ENCODE measurements at regions not wholly inside any gene's neighbourhood (a gene's known extent, or its start where the extent isn't known, plus 50 kb on each side); places are given as distances from the start of the nearest gene placed in this dataset.

GRCh38 chr9:81096625-81097024 is 592.7 kb downstream of the TLE1 start:
- peaks cover 4 to 13% of the 10 kb centered on the region in 2 experiments for H3K4me1 Mint-ChIP-seq
- H2AFZ ChIP-seq (ENCODE audit: low read length) = no peak overlapping the region
- H3K79me2 ChIP-seq (ENCODE audit: insufficient read depth, low read length) = no peaks in the 10 kb centered on the region
- no peak overlapping the region for H3K56ac ChIP-seq (ENCODE audit: insufficient read length, low read depth, low read length)
- no peak overlapping the region for H4K91ac ChIP-seq (ENCODE audit: insufficient read length, low read depth, low read length)
- no peak overlapping the region for H3K4me3 Mint-ChIP-seq
- no peak overlapping the region for H3K23ac ChIP-seq (ENCODE audit: insufficient read length, low read depth, low read length)
- no peaks in the 10 kb centered on the region for H4K20me1 ChIP-seq (ENCODE audit: control insufficient read depth, insufficient read depth, insufficient read length)
- no peaks in the 10 kb centered on the region for H3K79me1 ChIP-seq (ENCODE audit: insufficient read depth, low read depth, low read length, poor library complexity, severe bottlenecking)
- TF ChIP-seq CTCF (conservative IDR thresholded peaks at IDR 0.05) = no peak
- no peak overlapping the region for H3T11ph ChIP-seq (ENCODE audit: low read length)
- H3K4ac ChIP-seq (ENCODE audit: low read depth, low read length) = no peak overlapping the region
- H3K9me3 Mint-ChIP-seq = peaks cover 0 to 3% of the 10 kb centered on the region in 2 experiments; a peak in 1 of 5 replicates
- no peak overlapping the region for H3K14ac ChIP-seq (ENCODE audit: insufficient read depth, low read length)
- H3K27ac ChIP-seq (ENCODE audit: insufficient read length, low read depth, low read length) = no peak overlapping the region
- H2BK15ac ChIP-seq (ENCODE audit: low read depth, low read length) = no peak overlapping the region
- no peak overlapping the region for H4K8ac ChIP-seq (replicated peaks; ENCODE audit: insufficient read length, low read depth, low read length)
- no peaks in the 10 kb centered on the region for H3K4me1 ChIP-seq (ENCODE audit: insufficient read depth, low read length)
- H2BK20ac ChIP-seq (ENCODE audit: low read depth, low read length, poor library complexity, severe bottlenecking) = no peak overlapping the region
- H3K4me2 ChIP-seq (ENCODE audit: insufficient read depth, insufficient read length, low read length) = no peak overlapping the region
- no peaks in the 10 kb centered on the region for H3K9me3 ChIP-seq (ENCODE audit: control insufficient read depth, low read depth, low read length)
- H3K23me2 ChIP-seq (ENCODE audit: insufficient read length, low read depth, low read length, poor library complexity, severe bottlenecking) = no peaks in the 10 kb centered on the region
- H2BK120ac ChIP-seq (ENCODE audit: low read depth, low read length, poor library complexity, severe bottlenecking) = no peak overlapping the region
- H2AK5ac ChIP-seq (ENCODE audit: insufficient read length, low read length) = no peak overlapping the region
- no peaks in the 10 kb centered on the region for H3K36me3 Mint-ChIP-seq (ENCODE audit: insufficient read depth in 1 of 3, low read depth in 3 of 3)
- DNase-seq = no peak
- H3K18ac ChIP-seq (ENCODE audit: insufficient read length, low read depth, low read length) = no peak overlapping the region
- no CpG with 5 or more reads among the region's 2 CpGs for WGBS (ENCODE audit: extremely low coverage, insufficient read length, low lambda C conversion rate)
- no peak overlapping the region for H2BK5ac ChIP-seq (ENCODE audit: insufficient read length, low read length)
- no peak overlapping the region for H3K27ac Mint-ChIP-seq
- H3K27me3 ChIP-seq (ENCODE audit: insufficient read depth, low read length) = no peaks in the 10 kb centered on the region
- H3K9ac ChIP-seq (ENCODE audit: extremely low read depth, insufficient read length, low read length) = no peak overlapping the region
- H4K5ac ChIP-seq (ENCODE audit: insufficient read length, low read depth, low read length) = no peak overlapping the region
- no peaks in the 10 kb centered on the region for H3K27me3 Mint-ChIP-seq (ENCODE audit: low read depth)
- no peak overlapping the region for H2BK12ac ChIP-seq (ENCODE audit: insufficient read length, low read depth, low read length)

Measured in H9 (cell line).